IMR-90 (cell line): ENCODE measurements at regions not wholly inside any gene's neighbourhood (a gene's known extent, or its start where the extent isn't known, plus 50 kb on each side); places are given as distances from the start of the nearest gene placed in this dataset.

Source experiments
- ATAC-seq: fragments of 200-7000 bp; cut with Tn5 transposase; 2 replicates; pipeline ENCODE4 v1.9.1; 2020; ENCODE audit warnings: low read depth, mild to moderate bottlenecking, moderate library complexity
- BruUV-seq: library from RNA; stranded (reverse); fragments of 400-500 nt; replicated peaks from 2 replicates; lab custom pipeline; 2021; lab: Mats Ljungman, UMichigan
- CTCF ChIA-PET: fragments of 300-600 bp; formaldehyde crosslinking; extraction: SDS; loops from one replicate; lab custom pipeline; 2021; ENCODE audit warnings: antibody characterized with exemption; lab: Yijun Ruan, JAX
- POLR2A ChIA-PET: fragments of 300-600 bp; sonication (Branson Sonifier 250); formaldehyde crosslinking; loops from one replicate; lab custom pipeline; 2022; ENCODE audit warnings: antibody characterized with exemption; ENCODE audit not compliant: unreplicated experiment; lab: Charles Lee
- DNase-seq: peaks from one replicate; pipeline ENCODE4 v3.0.0; 2013
- H2AFZ ChIP-seq: replicated peaks from 2 replicates; pipeline ENCODE3; 2013; ENCODE audit warnings: low read length, mild to moderate bottlenecking; ENCODE audit not compliant: poor library complexity
- H2AK5ac ChIP-seq: 2 replicates; pipeline ENCODE4 v1.6.1; 2013; ENCODE audit warnings: low read depth, low read length, inconsistent platforms
- H2AK9ac ChIP-seq: replicated peaks from 2 replicates; pipeline ENCODE3; 2013; ENCODE audit warnings: mild to moderate bottlenecking, low read depth, low read length, moderate library complexity; ENCODE audit not compliant: poor library complexity
- H2BK120ac ChIP-seq: 2 replicates; pipeline ENCODE4 v1.6.1; 2013; ENCODE audit warnings: low read depth, low read length, inconsistent platforms
- H2BK15ac ChIP-seq: 3 replicates; pipeline ENCODE4 v1.6.1; 2013; ENCODE audit warnings: low read depth, low read length, inconsistent platforms
- H2BK20ac ChIP-seq: 2 replicates; pipeline ENCODE4 v1.6.1; 2013; ENCODE audit warnings: low read depth, mild to moderate bottlenecking, inconsistent platforms, low read length, moderate library complexity
- H2BK5ac ChIP-seq: 2 replicates; pipeline ENCODE4 v1.6.1; 2013; ENCODE audit warnings: mild to moderate bottlenecking, low read depth, low read length, inconsistent platforms; ENCODE audit not compliant: poor library complexity, severe bottlenecking
- H3K14ac ChIP-seq: replicated peaks from 2 replicates; pipeline ENCODE4 v1.6.1; 2013; ENCODE audit warnings: low read depth, low read length, inconsistent platforms
- H3K18ac ChIP-seq: 2 replicates; pipeline ENCODE4 v1.6.1; 2013; ENCODE audit warnings: low read depth, low read length, control low read depth
- H3K23ac ChIP-seq: 2 replicates; pipeline ENCODE4 v1.6.1; 2013; ENCODE audit warnings: low read depth, low read length, inconsistent platforms
- H3K27ac ChIP-seq: 2 replicates; pipeline ENCODE4 v1.5.1; 2013; ENCODE audit warnings: mild to moderate bottlenecking, control low read depth, low read length; ENCODE audit not compliant: insufficient read depth
- H3K27me3 ChIP-seq: 2 replicates; pipeline ENCODE4 v1.6.1; 2013; ENCODE audit warnings: low read length; ENCODE audit not compliant: control insufficient read depth, insufficient read depth
- H3K36me3 ChIP-seq: 2 replicates; pipeline ENCODE4 v1.6.1; 2013; ENCODE audit warnings: low read length, mixed read lengths; ENCODE audit not compliant: control insufficient read depth, insufficient read depth
- H3K4ac ChIP-seq: 2 replicates; pipeline ENCODE4 v1.6.1; 2013; ENCODE audit warnings: low read depth, low read length, inconsistent platforms
- H3K4me1 ChIP-seq: 2 replicates; pipeline ENCODE4 v1.6.1; 2013; ENCODE audit warnings: low read length, mixed read lengths; ENCODE audit not compliant: control insufficient read depth, insufficient read depth
- H3K4me2 ChIP-seq: 2 replicates; pipeline ENCODE4 v1.6.1; 2013; ENCODE audit warnings: low read depth, mild to moderate bottlenecking, control low read depth, low read length, moderate library complexity
- H3K4me3 ChIP-seq: 2 replicates; pipeline ENCODE4 v1.5.1; 2013; ENCODE audit warnings: low read depth, mild to moderate bottlenecking, control low read depth, low read length, moderate library complexity; ENCODE audit not compliant: insufficient read depth
- H3K56ac ChIP-seq: 2 replicates; pipeline ENCODE4 v1.6.1; 2013; ENCODE audit warnings: low read length, inconsistent platforms; ENCODE audit not compliant: insufficient read depth; ENCODE audit errors: extremely low read depth
- H3K79me1 ChIP-seq, 2 experiments: 2 replicates each; pipeline ENCODE4 v1.6.1; 2013; ENCODE audit warnings: low read length in 2 of 2, inconsistent platforms in 1 of 2, low read depth in 1 of 2
- H3K9ac ChIP-seq: 2 replicates; pipeline ENCODE4 v1.6.1; 2013; ENCODE audit warnings: low read depth, low read length, control low read depth
- H3K9me1 ChIP-seq: 2 replicates; pipeline ENCODE4 v1.6.1; 2013; ENCODE audit warnings: low read length, inconsistent platforms; ENCODE audit not compliant: insufficient read depth
- H3K9me3 ChIP-seq: 2 replicates; pipeline ENCODE4 v1.6.1; 2013; ENCODE audit warnings: low read length; ENCODE audit not compliant: control insufficient read depth, insufficient read depth
- H4K20me1 ChIP-seq: 2 replicates; pipeline ENCODE4 v1.6.1; 2013; ENCODE audit warnings: low read length, inconsistent platforms; ENCODE audit not compliant: insufficient read depth
- H4K5ac ChIP-seq: 2 replicates; pipeline ENCODE4 v1.6.1; 2013; ENCODE audit warnings: mild to moderate bottlenecking, low read depth, low read length, control low read depth
- H4K8ac ChIP-seq, 2 experiments: 2 replicates each; pipeline ENCODE4 v1.6.1; 2013; ENCODE audit warnings: low read depth in 2 of 2, low read length in 2 of 2, control low read depth in 1 of 2, inconsistent platforms in 1 of 2
- H4K91ac ChIP-seq: 2 replicates; pipeline ENCODE4 v1.6.1; 2013; ENCODE audit warnings: low read depth, low read length, inconsistent platforms; ENCODE audit not compliant: insufficient read depth
- BHLHE40 ChIP-seq: fragments of 150-350 bp; IDR thresholded peaks from 2 replicates; pipeline ENCODE4 v1.6.1; 2016; ENCODE audit warnings: mild to moderate bottlenecking, low read depth, low read length
- CEBPB ChIP-seq: IDR thresholded peaks from 2 replicates; pipeline ENCODE4 v1.6.1; 2012; ENCODE audit warnings: low read depth, low read length, improper control_type of control experiment
- CHD1 ChIP-seq: IDR thresholded peaks from 2 replicates; pipeline ENCODE4 v1.6.1; 2012; ENCODE audit warnings: low read depth, low read length, improper control_type of control experiment
- FOS ChIP-seq: fragments of 150-350 bp; IDR thresholded peaks from 2 replicates; pipeline ENCODE4 v1.6.1; 2016; ENCODE audit warnings: low read depth, low read length
- MAFK ChIP-seq: IDR thresholded peaks from 2 replicates; pipeline ENCODE4 v1.6.1; 2012; ENCODE audit warnings: low read depth, low read length, improper control_type of control experiment
- MAZ ChIP-seq: IDR thresholded peaks from 2 replicates; pipeline ENCODE4 v1.6.1; 2012; ENCODE audit warnings: low read depth, mild to moderate bottlenecking, low read length, improper control_type of control experiment, moderate library complexity, borderline replicate concordance
- MXI1 ChIP-seq: IDR thresholded peaks from 2 replicates; pipeline ENCODE4 v1.6.1; 2012; ENCODE audit warnings: low read depth, mild to moderate bottlenecking, low read length, moderate library complexity, borderline replicate concordance
- POLR2A ChIP-seq: IDR thresholded peaks from 2 replicates; pipeline ENCODE4 v1.6.1; 2012; ENCODE audit warnings: mild to moderate bottlenecking, low read depth, low read length
- RAD21 ChIP-seq: IDR thresholded peaks from 2 replicates; pipeline ENCODE4 v1.6.1; 2012; ENCODE audit warnings: low read length, improper control_type of control experiment
- RCOR1 ChIP-seq: IDR thresholded peaks from 2 replicates; pipeline ENCODE4 v1.6.1; 2012; ENCODE audit warnings: mild to moderate bottlenecking, low read length, improper control_type of control experiment; ENCODE audit not compliant: insufficient replicate concordance
- RFX5 ChIP-seq: IDR thresholded peaks from 2 replicates; pipeline ENCODE4 v1.8.0; 2012; ENCODE audit warnings: low read depth, mild to moderate bottlenecking, low read length, moderate library complexity
- SMC3 ChIP-seq: fragments of 150-350 bp; IDR thresholded peaks from 2 replicates; pipeline ENCODE4 v1.6.1; 2016; ENCODE audit warnings: low read depth, mild to moderate bottlenecking, antibody characterized with exemption, low read length, moderate library complexity
- WGBS, 2 experiments: methylation state at CpG; one replicate each; pipeline versions ENCODE4 v1.1.5 to v1.1.7; 2013; ENCODE audit warnings: missing lambda C conversion rate in 2 of 2; ENCODE audit not compliant: insufficient read length in 1 of 2; ENCODE audit errors: extremely low coverage in 2 of 2; 5-methylcytosine and 5-hydroxymethylcytosine counted together
- dilution Hi-C: fragments of 300-500 bp; cut with HindIII; formaldehyde crosslinking; loops from one replicate; pipeline ENCODE4 v1.14.3; 2018; ENCODE audit warnings: low sequenced_read_pairs; ENCODE audit not compliant: unreplicated experiment
- in situ Hi-C: fragments of 300-500 bp; cut with MboI; formaldehyde crosslinking; loops from 3 replicates; pipeline ENCODE4 v1.14.3; 2019; ENCODE audit warnings: low sequenced_read_pairs, inconsistent platforms, mixed read lengths
- intact Hi-C: fragments of 100-400 bp; cut with micrococcal nuclease; formaldehyde crosslinking; loops from 2 replicates; pipeline ENCODE4 v1.10.0; 2022
- TF ChIP-seq, protein P1 (sequence below): fragments of 150-350 bp; IDR thresholded peaks from 2 replicates; pipeline ENCODE4 v1.6.1; 2016; ENCODE audit warnings: low read depth, mild to moderate bottlenecking, low read length, moderate library complexity, borderline replicate concordance

DNA sequence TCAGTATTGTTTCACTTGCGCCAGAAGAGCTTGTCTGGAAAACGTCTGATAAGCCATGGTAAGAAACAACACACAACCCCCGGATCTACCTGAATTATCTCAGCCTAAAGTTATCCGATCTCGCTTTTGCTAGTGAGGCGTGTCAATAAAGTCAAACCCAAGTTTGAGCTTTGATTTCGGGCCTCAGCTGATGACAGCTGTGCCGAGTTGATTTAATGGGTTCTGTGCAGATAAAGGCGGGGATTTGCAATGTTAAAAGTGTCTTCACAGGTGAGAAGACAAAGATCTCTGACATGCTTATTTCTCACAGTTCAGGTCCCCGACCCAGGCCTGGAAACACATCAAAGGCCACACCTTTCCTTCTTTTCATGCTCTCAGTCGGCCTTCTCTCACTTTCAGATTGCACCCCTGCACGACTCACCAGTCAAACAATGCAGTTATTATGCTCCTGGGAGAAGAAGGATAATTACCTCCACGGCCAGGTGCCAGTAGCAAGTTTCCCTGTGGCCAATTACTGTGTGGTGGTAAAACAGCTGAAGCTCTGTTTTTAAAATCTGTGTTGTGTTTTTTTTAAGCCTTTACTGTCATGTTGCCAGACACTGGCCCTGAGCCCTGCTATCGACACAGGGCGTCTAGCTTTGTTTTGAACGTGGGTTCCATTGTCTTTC lies 245.3 kb upstream of the RUNX1 start:
- WGBS, 2 experiments: 53% methylated on average over 5 of the region's 16 CpGs; no CpG with 5 or more reads in 1 of the 2 experiments
- no peak for ATAC-seq

More for the DNA sequence above, 245.3 kb upstream of the RUNX1 start:
- H4K91ac ChIP-seq: no peak overlapping the region
- H4K5ac ChIP-seq: no peak overlapping the region
- H3K4me1 ChIP-seq: no peaks in the 10 kb centered on the region; the same call in 1 of the 2 replicates
- no peak overlapping the region for H2AK9ac ChIP-seq
- TF ChIP-seq MAZ (no peak), MAFK (no peak), FOS (no peak), SMC3 (no peak), CEBPB (no peak), MXI1 (no peak), CHD1 (no peak), RFX5 (no peak), RAD21 (no peak), RCOR1 (no peak), BHLHE40 (no peak), POLR2A (no peak)
- TF ChIP-seq, protein P1, sequence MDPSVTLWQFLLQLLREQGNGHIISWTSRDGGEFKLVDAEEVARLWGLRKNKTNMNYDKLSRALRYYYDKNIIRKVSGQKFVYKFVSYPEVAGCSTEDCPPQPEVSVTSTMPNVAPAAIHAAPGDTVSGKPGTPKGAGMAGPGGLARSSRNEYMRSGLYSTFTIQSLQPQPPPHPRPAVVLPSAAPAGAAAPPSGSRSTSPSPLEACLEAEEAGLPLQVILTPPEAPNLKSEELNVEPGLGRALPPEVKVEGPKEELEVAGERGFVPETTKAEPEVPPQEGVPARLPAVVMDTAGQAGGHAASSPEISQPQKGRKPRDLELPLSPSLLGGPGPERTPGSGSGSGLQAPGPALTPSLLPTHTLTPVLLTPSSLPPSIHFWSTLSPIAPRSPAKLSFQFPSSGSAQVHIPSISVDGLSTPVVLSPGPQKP: no peak
- no TSS peak for BruUV-seq
- ChIA-PET CTCF (no interaction called here), POLR2A (interaction anchor here (0.6 kb wide), 1 partner anchor 11 kb away, joined by 3 read pairs; no protein-coding TSS in a partner anchor)
- dilution Hi-C loops: no loop called here
- H3K18ac ChIP-seq: no peak overlapping the region
- H4K20me1 ChIP-seq: no peaks in the 10 kb centered on the region
- H3K79me1 ChIP-seq: no peaks in the 10 kb centered on the region
- no peak overlapping the region for H3K27ac ChIP-seq
- no peak overlapping the region for H3K4me3 ChIP-seq
- H2AFZ ChIP-seq: no peak overlapping the region
- no peak overlapping the region for H4K8ac ChIP-seq
- H3K27me3 ChIP-seq: no peaks in the 10 kb centered on the region
- no peak for DNase-seq
- no peak overlapping the region for H2BK15ac ChIP-seq
- no peak overlapping the region for H3K56ac ChIP-seq
- no peak overlapping the region for H3K9ac ChIP-seq
- H3K23ac ChIP-seq: no peak overlapping the region
- no peak overlapping the region for H2AK5ac ChIP-seq
- no peak overlapping the region for H2BK20ac ChIP-seq
- peaks cover 8% of the 10 kb centered on the region for H3K9me1 ChIP-seq
- no peaks in the 10 kb centered on the region for H3K9me3 ChIP-seq
- H3K4me2 ChIP-seq: no peak overlapping the region
- intact Hi-C loops: no loop called here
- no peaks in the 10 kb centered on the region for H3K36me3 ChIP-seq
- in situ Hi-C loops: no loop called here
- no peak overlapping the region for H3K4ac ChIP-seq
- no peak overlapping the region for H3K14ac ChIP-seq
- H2BK5ac ChIP-seq: no peak overlapping the region
- H2BK120ac ChIP-seq: no peak overlapping the region
